GM12878 (cell line): ENCODE measurements at regions not wholly inside any gene's neighbourhood (a gene's known extent, or its start where the extent isn't known, plus 50 kb on each side); places are given as distances from the start of the nearest gene placed in this dataset.

Experiments
- ATAC-seq: fragments of 200-7000 bp; cut with Tn5 transposase; 3 replicates; pipeline ENCODE4 v1.9.1; 2020; ENCODE audit warnings: mild to moderate bottlenecking, moderate library complexity
- BruUV-seq: library from RNA; stranded (reverse); fragments of 400-500 nt; replicated peaks from 2 replicates; lab custom pipeline; 2021; lab: Mats Ljungman, UMichigan
- CTCF ChIA-PET: fragments of 300-600 bp; sonication (Branson Sonifier 250); formaldehyde crosslinking; extraction: SDS; loops from one replicate; lab custom pipeline; 2021; ENCODE audit warnings: inconsistent platforms; lab: Yijun Ruan, JAX
- POLR2A ChIA-PET: fragments of 350-600 bp; formaldehyde crosslinking; extraction: SDS; loops from one replicate; lab custom pipeline; 2021; ENCODE audit warnings: inconsistent platforms; lab: Charles Lee
- RAD21 ChIA-PET: fragments of 300-600 bp; sonication (Branson Sonifier 250); formaldehyde crosslinking; loops from one replicate; lab custom pipeline; 2023; ENCODE audit warnings: antibody characterized with exemption; ENCODE audit not compliant: unreplicated experiment; lab: Charles Lee
- SMC1A ChIA-PET: fragments of 300-600 bp; sonication (Branson Sonifier 250); formaldehyde crosslinking; loops from one replicate; lab custom pipeline; 2023; ENCODE audit not compliant: unreplicated experiment, uncharacterized antibody; lab: Charles Lee
- DNase-seq: peaks from one replicate; pipeline ENCODE4 v3.0.0-alpha.2; 2011; ENCODE audit warnings: low read depth, low spot score
- FAIRE-seq: peaks from 3 replicates; lab custom pipeline; 2011; peaks lifted over from hg19 to GRCh38; lab: Jason Lieb, UNC
- H2AFZ ChIP-seq: 2 replicates; pipeline ENCODE4 v1.6.0; 2011; ENCODE audit warnings: low read depth, low read length, control low read depth; ENCODE audit not compliant: control insufficient read depth
- H3K27ac ChIP-seq: 2 replicates; pipeline ENCODE4 v1.5.1; 2011; ENCODE audit warnings: control low read depth; ENCODE audit not compliant: control insufficient read depth, insufficient read depth
- H3K27me3 ChIP-seq, 2 experiments: replicated peaks in 1 of 2; 2 replicates each; pipeline versions ENCODE4 v1.6.0 to v1.6.1; 2011; ENCODE audit warnings: low read length in 1 of 2; ENCODE audit not compliant: control insufficient read depth in 2 of 2, insufficient read depth in 2 of 2
- H3K36me3 ChIP-seq, 2 experiments: 2 replicates each; pipeline ENCODE4 v1.5.1; 2011; ENCODE audit warnings: low read length in 1 of 2; ENCODE audit not compliant: control insufficient read depth in 2 of 2, insufficient read depth in 2 of 2
- H3K4me1 ChIP-seq: 2 replicates; pipeline ENCODE4 v1.6.1; 2011; ENCODE audit warnings: mild to moderate bottlenecking, low read length, moderate library complexity, mixed read lengths; ENCODE audit not compliant: control insufficient read depth, insufficient read depth
- H3K4me2 ChIP-seq: 2 replicates; pipeline ENCODE4 v1.6.0; 2011; ENCODE audit warnings: control low read depth; ENCODE audit not compliant: control insufficient read depth, insufficient read depth
- H3K4me3 ChIP-seq: fragments of 200-600 bp; sonication (generic); 2 replicates; pipeline ENCODE4 v1.5.1; 2016
- H3K79me2 ChIP-seq: 2 replicates; pipeline ENCODE4 v1.6.0; 2011; ENCODE audit warnings: low read length; ENCODE audit not compliant: control insufficient read depth, insufficient read depth
- H3K9ac ChIP-seq: 2 replicates; pipeline ENCODE4 v1.8.0; 2011; ENCODE audit warnings: low read length, control low read depth, mixed read lengths; ENCODE audit not compliant: control insufficient read depth, insufficient read depth
- H3K9me3 ChIP-seq: replicated peaks from 3 replicates; pipeline ENCODE4 v1.5.1; 2011; ENCODE audit warnings: mild to moderate bottlenecking, low read length; ENCODE audit not compliant: control insufficient read depth, insufficient read depth
- H4K20me1 ChIP-seq: 2 replicates; pipeline ENCODE4 v1.6.0; 2011; ENCODE audit not compliant: control insufficient read depth, insufficient read depth
- CBX3 ChIP-seq: fragments of 200-600 bp; sonication (generic); IDR thresholded peaks from 2 replicates; pipeline ENCODE4 v1.6.1; 2016; ENCODE audit warnings: low read depth, borderline replicate concordance
- CREB1 ChIP-seq: IDR thresholded peaks from 2 replicates; pipeline ENCODE4 v1.6.1; 2012; ENCODE audit warnings: low read depth, mild to moderate bottlenecking, inconsistent platforms
- GABPA ChIP-seq: IDR thresholded peaks from 2 replicates; pipeline ENCODE4 v1.6.1; 2014; ENCODE audit warnings: antibody characterized with exemption, low read depth, mild to moderate bottlenecking, inconsistent platforms
- JUND ChIP-seq: IDR thresholded peaks from 2 replicates; pipeline ENCODE4 v1.6.1; 2012; ENCODE audit warnings: low read depth, mild to moderate bottlenecking, low read length, improper control_type of control experiment, moderate library complexity
- LARP7 ChIP-seq: fragments of 450-650 bp; IDR thresholded peaks from 2 replicates; pipeline ENCODE4 v1.6.1; 2017; ENCODE audit warnings: mild to moderate bottlenecking
- NBN ChIP-seq: fragments of 450-650 bp; IDR thresholded peaks from 2 replicates; pipeline ENCODE4 v1.6.1; 2016
- NFXL1 ChIP-seq: fragments of 450-650 bp; IDR thresholded peaks from 2 replicates; pipeline ENCODE4 v1.6.1; 2017; ENCODE audit warnings: antibody characterized with exemption, mild to moderate bottlenecking, borderline replicate concordance
- PAX5 ChIP-seq: IDR thresholded peaks from 2 replicates; pipeline ENCODE4 v1.6.1; 2011; ENCODE audit warnings: low read depth, low read length, borderline replicate concordance
- SMARCA5 ChIP-seq: fragments of 450-650 bp; IDR thresholded peaks from 2 replicates; pipeline ENCODE4 v1.6.1; 2017; ENCODE audit warnings: mild to moderate bottlenecking
- SUZ12 ChIP-seq: fragments of 200-600 bp; sonication (generic); IDR thresholded peaks from one replicate; pipeline ENCODE4 v1.6.1; 2018; ENCODE audit warnings: antibody characterized with exemption, mild to moderate bottlenecking; ENCODE audit not compliant: unreplicated experiment
- TBL1XR1 ChIP-seq: IDR thresholded peaks from 2 replicates; pipeline ENCODE4 v1.6.1; 2012; ENCODE audit warnings: low read depth, low read length, improper control_type of control experiment
- ZNF207 ChIP-seq: fragments of 450-650 bp; IDR thresholded peaks from 2 replicates; pipeline ENCODE4 v1.6.1; 2014; ENCODE audit warnings: antibody characterized with exemption, mild to moderate bottlenecking, borderline replicate concordance
- WGBS: methylation state at CpG from one replicate; pipeline ENCODE4 v1.1.6; 2016; ENCODE audit warnings: low lambda C conversion rate; ENCODE audit not compliant: insufficient replicate concordance, insufficient coverage; ENCODE audit errors: missing lambda C conversion rate; 5-methylcytosine and 5-hydroxymethylcytosine counted together
- in situ Hi-C: fragments of 300-500 bp; cut with MboI; formaldehyde crosslinking; loops from 9 replicates; pipeline ENCODE4 v1.14.3; 2018; ENCODE audit warnings: mixed read lengths
- intact Hi-C: fragments of 100-400 bp; cut with micrococcal nuclease; formaldehyde crosslinking; loops from one replicate; pipeline ENCODE4 v1.14.2; 2022; ENCODE audit not compliant: unreplicated experiment
- TF ChIP-seq, protein P1 (sequence below): IDR thresholded peaks from 2 replicates; pipeline ENCODE4 v1.6.1; 2011; ENCODE audit warnings: low read depth, mild to moderate bottlenecking, low read length, moderate library complexity, borderline replicate concordance; ENCODE audit errors: extremely low read depth

GRCh38 chr1:221888801-221889200 lies 146.9 kb upstream of the DUSP10 start:
- no peak for FAIRE-seq
- H4K20me1 ChIP-seq: no peaks in the 10 kb centered on the region
- TF ChIP-seq CBX3: no peak
- TF ChIP-seq, protein P1, sequence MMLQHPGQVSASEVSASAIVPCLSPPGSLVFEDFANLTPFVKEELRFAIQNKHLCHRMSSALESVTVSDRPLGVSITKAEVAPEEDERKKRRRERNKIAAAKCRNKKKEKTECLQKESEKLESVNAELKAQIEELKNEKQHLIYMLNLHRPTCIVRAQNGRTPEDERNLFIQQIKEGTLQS: no peak
- TF ChIP-seq ZNF207: no peak
- TF ChIP-seq SUZ12: no peak
- no peak for TF ChIP-seq NBN
- no peak for TF ChIP-seq GABPA
- no peak for TF ChIP-seq SMARCA5
- TF ChIP-seq CREB1: no peak
- TF ChIP-seq NFXL1: no peak
- no peak for TF ChIP-seq TBL1XR1
- TF ChIP-seq PAX5: no peak
- TF ChIP-seq LARP7: no peak
- TF ChIP-seq JUND: no peak
- TF ChIP-seq, all 136 proteins: peak for 0
- H3K36me3 ChIP-seq: no peaks in the 10 kb centered on the region
- no peak overlapping the region for H3K4me3 ChIP-seq
- WGBS: 80% methylated on average over 5 of the region's 5 CpGs
- H2AFZ ChIP-seq: no peak overlapping the region
- ChIA-PET SMC1A (no interaction called here), POLR2A (no interaction called here), RAD21 (interaction anchor here (0.7 kb wide), 1 partner anchor 148 kb away, joined by 3 read pairs; no protein-coding TSS in a partner anchor), CTCF (no interaction called here)
- no peaks in the 10 kb centered on the region; the same call in 1 of the 2 replicates for H3K4me1 ChIP-seq
- ATAC-seq (no peak), DNase-seq (no peak)
- intact Hi-C loops (no loop called here), in situ Hi-C loops (no loop called here)
- H3K27ac ChIP-seq: no peak overlapping the region
- no peak overlapping the region for H3K9ac ChIP-seq
- no peaks in the 10 kb centered on the region for H3K27me3 ChIP-seq
- H3K79me2 ChIP-seq: no peaks in the 10 kb centered on the region
- BruUV-seq: no TSS peak
- H3K9me3 ChIP-seq: no peaks in the 10 kb centered on the region; the same call in 2 of the 3 replicates
- H3K4me2 ChIP-seq: no peak overlapping the region
